HG03045 (cell line): ENCODE measurements at regions not wholly inside any gene's neighbourhood (a gene's known extent, or its start where the extent isn't known, plus 50 kb on each side); places are given as distances from the start of the nearest gene placed in this dataset.

Source experiments
- ATAC-seq: cut with Tn5 transposase; IDR thresholded peaks from one replicate; pipeline ENCODE4 v1.9.1; 2021; ENCODE audit warnings: mild to moderate bottlenecking, moderate library complexity; ENCODE audit not compliant: unreplicated experiment

GRCh38 chr9:690517-691111 is 150.9 kb upstream of the DMRT1 start:
- no peak for ATAC-seq

- ATAC-seq = no peak
These were observed 149.6 kb upstream of the DMRT1 start for GRCh38 chr9:691825-692400.

- no peak for ATAC-seq
These were observed 148.8 kb upstream of the DMRT1 start for GRCh38 chr9:692636-693129.

- ATAC-seq = no peak
These were observed 148.1 kb upstream of the DMRT1 start for GRCh38 chr9:693201-694091.

- no peak for ATAC-seq
These were observed 147.4 kb upstream of the DMRT1 start for GRCh38 chr9:694092-694402.

GRCh38 chr9:694403-695154 is 146.9 kb upstream of the DMRT1 start:
- no peak for ATAC-seq

GRCh38 chr9:695252-695651 is 146.2 kb upstream of the DMRT1 start:
- ATAC-seq = no peak

- no peak for ATAC-seq
These were observed 144.9 kb upstream of the DMRT1 start for GRCh38 chr9:696332-697323.

GRCh38 chr9:698276-698675 is 143.2 kb upstream of the DMRT1 start:
- no peak for ATAC-seq

GRCh38 chr9:698954-699353 is 142.5 kb upstream of the DMRT1 start:
- no peak for ATAC-seq

GRCh38 chr9:699396-699795 is 142.1 kb upstream of the DMRT1 start:
- no peak for ATAC-seq

- ATAC-seq = no peak
These were observed 140.9 kb upstream of the DMRT1 start for GRCh38 chr9:700365-701282.

GRCh38 chr9:703392-703791 is 138.1 kb upstream of the DMRT1 start:
- no peak for ATAC-seq

- ATAC-seq = no peak
These were observed 135.4 kb upstream of the DMRT1 start for GRCh38 chr9:706073-706472.

- ATAC-seq = no peak
These were observed 134.7 kb upstream of the DMRT1 start for GRCh38 chr9:706606-707459.

- no peak for ATAC-seq
These were observed 133.3 kb upstream of the DMRT1 start for GRCh38 chr9:708182-708550.

- no peak for ATAC-seq
These were observed 132.7 kb upstream of the DMRT1 start for GRCh38 chr9:708551-709432.
